HG02840 (cell line): ENCODE measurements at regions not wholly inside any gene's neighbourhood (a gene's known extent, or its start where the extent isn't known, plus 50 kb on each side); places are given as distances from the start of the nearest gene placed in this dataset.

Experiments
- ATAC-seq: cut with Tn5 transposase; IDR thresholded peaks from one replicate; pipeline ENCODE4 v1.9.1; 2021; ENCODE audit warnings: mild to moderate bottlenecking, moderate library complexity, moderate number of reproducible peaks; ENCODE audit not compliant: unreplicated experiment, low FRiP score

GRCh38 chr18:22667156-22667555 lies 249.4 kb upstream of the CTAGE1 start:
- ATAC-seq = no peak

- no peak for ATAC-seq
Measured at GRCh38 chr18:22667616-22668422, 250.1 kb upstream of the CTAGE1 start.

DNA sequence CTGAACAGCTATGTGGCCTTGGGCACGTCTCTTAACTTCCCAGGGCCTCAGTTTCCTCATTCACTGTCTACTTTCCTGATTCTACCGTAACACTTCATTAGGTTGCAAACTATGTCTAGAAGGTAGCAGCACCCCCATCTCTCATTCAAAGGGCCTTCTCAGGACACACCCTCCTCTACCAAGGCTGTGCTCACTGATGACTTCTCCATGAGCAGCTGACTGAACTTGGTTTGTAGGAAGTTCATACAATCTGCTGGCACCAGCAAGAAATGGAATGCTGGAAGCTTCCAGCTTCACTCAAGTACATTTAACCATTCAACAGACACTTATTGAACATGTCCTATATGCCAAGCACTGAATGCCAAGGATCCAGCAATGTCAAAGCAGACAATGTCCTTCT lies 250.8 kb upstream of the CTAGE1 start:
- ATAC-seq = no peak

DNA sequence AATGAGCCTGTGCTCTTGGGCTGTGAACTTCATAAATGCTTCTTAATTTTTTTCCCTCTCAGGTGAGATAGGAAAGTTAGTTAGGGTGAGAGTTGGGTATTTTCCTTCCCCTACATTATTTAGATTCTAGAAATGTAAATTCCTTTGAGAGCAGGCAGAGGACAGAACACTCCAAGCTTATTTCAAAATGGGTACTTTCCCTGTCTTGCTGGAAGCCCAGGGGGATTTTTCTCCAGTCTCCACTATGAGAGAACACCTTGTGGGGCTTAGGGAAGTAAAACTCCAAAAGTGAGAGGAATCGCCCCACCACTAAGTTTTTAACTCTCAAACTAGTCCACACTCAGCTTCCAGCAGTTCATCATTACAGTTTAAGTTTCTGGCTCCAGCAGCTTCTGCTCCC lies 253.2 kb upstream of the CTAGE1 start:
- no peak for ATAC-seq

DNA sequence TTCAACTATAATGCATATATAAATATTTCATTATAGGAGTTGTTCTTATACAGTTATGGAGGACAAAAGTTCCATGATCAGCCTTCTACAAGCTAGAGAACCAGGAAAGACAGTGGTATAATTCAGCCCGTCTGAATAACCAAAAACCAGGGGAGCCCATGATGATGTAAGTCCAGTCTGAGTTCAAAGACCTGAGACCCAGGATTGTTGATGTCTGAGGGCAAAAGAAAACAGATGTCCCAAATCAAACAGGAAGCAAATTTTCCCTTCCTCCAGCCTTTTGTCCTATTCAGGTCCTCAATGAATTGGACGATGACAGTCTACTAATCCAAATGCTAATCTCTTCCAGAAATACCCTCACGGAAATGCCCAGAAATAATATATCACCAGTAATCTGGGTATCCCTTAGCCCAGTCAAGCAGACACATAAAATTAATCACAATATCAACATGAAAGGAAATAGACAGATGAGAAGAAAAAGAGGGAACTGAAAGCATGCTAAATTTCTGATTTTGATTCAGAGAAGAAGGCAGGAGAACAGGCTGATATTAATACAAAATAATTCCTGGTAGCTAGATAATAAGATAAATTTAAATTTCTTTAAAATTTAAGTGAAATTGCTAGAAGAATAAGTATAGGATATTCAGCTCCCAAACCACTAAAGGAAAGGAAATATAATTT lies 255.6 kb upstream of the CTAGE1 start:
- no peak for ATAC-seq

DNA sequence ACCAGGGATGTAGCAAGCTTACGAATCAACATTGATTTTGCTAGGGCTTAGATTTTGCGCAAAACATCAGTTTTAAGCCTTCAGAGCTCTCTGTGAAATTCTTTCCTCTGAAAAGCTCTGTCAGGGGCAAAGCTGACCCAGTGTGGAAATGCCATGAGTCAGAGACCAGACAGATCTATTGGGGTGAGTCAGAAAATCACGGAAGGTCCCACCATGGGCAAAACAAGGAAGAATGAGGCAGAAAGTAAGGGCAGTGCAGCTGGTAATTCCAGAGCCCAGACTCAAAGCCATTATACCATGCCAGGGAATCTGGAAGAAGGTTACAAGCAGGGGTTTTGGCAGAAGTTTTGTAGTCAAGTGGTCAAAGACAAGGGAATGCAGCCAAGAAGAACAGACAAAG lies 256.6 kb upstream of the CTAGE1 start:
- ATAC-seq = no peak

- no peak for ATAC-seq
Measured at GRCh38 chr18:22675006-22675405, 257.3 kb upstream of the CTAGE1 start.

DNA sequence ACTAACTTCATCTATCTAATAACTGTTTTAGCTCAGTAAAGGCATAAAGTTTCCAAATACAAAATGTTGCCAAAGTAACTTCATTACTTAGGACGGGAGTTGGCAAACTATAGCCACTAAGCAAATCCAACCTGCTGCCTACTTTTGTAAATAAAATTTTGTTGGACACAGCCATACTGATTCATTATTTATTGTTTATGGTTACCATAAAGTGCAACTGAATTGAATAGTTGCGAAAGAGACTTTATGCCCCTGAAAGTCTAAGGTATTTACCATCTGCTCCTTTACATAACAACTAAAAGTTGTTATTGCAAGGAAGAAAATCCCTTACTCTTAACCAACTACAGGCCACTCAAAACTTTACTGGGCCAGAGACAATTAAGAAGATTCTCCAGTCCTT lies 256.7 kb upstream of the RBBP8 start:
- ATAC-seq = no peak

- ATAC-seq = no peak
Measured at GRCh38 chr18:22678486-22678885, 254.6 kb upstream of the RBBP8 start.

DNA sequence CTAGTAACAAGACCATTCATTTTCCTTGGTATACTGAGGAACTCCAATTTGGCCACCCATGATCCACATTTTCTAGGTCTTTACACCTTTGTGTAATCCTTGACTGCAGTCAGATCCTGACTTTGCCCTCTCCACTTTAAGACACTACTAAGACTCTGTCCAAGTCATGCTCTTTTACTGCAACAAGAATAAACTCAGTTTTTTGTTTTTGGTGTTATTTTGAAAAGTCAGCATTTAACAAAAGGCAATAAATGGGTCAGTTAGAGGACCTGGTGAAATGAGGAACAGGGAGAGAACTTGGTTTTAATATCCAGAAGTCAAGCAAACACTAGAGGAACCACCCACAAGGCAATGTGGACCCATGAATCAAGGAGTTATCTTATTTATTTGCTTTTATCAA lies 252.2 kb upstream of the RBBP8 start:
- no peak for ATAC-seq

GRCh38 chr18:22681908-22682307 lies 251.2 kb upstream of the RBBP8 start:
- ATAC-seq = no peak

GRCh38 chr18:22682720-22683119 lies 250.4 kb upstream of the RBBP8 start:
- no peak for ATAC-seq

DNA sequence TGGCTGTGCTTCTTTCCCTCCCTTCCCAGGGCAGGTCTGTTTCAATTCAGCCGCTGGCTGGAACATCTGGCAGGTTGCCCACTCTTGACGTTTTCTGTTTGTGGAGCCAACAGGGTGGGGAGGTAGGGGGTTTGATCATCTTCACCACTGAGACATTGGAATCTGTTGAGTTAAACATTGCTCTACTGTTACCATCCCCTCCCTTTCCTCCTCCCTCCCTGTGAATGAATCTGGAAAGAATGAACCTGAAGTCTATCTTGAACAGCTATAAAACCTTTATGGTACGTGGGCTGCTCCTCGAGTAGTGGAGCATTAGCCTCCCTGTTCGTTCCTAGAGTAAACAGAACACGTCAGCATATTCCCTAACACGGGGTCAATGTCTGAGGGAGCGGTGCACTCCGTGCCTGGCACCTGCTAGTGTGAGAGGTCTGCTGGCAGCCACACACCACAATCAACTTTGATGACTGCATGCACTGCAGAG lies 249.9 kb upstream of the RBBP8 start:
- no peak for ATAC-seq

DNA sequence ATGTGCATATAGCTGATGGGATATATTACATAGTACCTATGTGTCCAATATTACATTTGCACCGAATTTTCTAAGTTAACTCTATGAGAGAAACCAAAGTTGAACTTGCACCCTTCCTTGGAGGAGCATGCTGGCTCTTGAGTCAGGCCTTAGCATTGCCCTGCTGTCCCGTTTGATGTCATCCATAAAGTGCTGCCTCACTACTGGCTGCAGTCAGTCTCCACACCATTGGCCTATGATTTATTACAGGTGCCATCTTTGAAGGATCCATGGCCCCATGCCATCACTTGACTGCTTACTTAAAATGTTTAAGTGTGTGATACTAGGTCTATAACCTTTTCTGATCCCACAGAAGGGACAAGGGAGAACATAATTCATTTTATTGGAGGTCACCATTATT lies 249.3 kb upstream of the RBBP8 start:
- ATAC-seq = no peak

- ATAC-seq = no peak
Measured at GRCh38 chr18:22684268-22684667, 248.9 kb upstream of the RBBP8 start.

DNA sequence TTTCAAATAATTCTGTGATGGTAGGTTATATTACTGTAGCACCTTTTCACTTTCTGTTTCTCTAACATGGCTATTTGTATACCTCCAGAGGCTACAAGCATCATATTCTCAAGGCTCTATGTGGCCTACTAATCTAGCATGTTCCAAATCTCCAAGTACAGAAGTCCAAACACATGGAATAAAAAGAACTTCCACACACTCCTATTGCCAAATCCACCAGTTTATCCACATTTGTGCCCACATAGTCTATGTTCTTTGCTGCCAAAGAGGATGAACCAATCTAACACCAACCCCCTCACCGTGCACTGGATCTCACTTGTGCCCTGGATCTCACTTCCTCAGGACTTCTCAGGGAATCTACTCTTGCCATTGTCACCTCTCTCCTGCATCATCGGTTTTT lies 247.3 kb upstream of the RBBP8 start:
- ATAC-seq = no peak

DNA sequence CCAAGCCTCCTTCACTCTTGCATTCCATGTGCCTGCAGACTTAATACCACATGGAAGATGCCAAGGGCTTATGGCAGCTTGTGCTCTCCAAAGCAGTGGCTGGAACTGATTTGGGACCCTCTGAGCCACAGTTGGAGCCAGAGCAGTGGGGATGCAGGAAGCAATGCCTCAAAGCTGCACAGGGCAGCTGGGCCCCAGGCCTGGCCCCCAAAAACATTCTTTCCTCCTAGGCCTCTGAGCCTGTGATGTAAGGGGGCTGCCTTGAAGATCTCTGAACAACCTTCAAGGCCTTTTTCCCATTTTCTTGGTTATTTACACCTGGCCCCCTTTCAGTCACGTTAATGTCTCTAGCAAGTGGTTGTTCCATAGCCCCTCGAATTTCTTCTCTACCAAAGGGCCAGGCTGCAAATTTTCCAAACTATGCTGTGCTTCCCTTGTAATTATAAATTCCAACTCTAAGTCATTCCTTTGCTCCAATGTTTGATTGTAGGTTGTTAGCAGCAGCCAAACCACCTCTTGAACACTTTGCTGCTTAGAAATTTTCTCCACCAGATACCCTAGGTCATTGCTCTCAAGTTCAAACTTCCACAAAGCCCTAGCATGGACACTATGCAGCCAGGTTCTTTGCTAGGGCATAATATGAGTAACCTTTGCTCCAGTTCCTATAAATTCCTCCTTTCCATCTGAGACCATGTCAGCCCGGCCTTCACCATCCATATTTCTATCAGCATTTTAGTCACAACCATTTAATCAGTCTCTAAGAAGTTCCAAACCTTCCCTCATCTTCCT lies 245.0 kb upstream of the RBBP8 start:
- no peak for ATAC-seq

GRCh38 chr18:22688877-22689496 lies 244.1 kb upstream of the RBBP8 start:
- ATAC-seq = no peak

- no peak for ATAC-seq
Measured at GRCh38 chr18:22689712-22690111, 243.4 kb upstream of the RBBP8 start.

- ATAC-seq = no peak
Measured at GRCh38 chr18:22690556-22690955, 242.6 kb upstream of the RBBP8 start.
